Neural progenitor cell (in vitro differentiated cells): ENCODE measurements at regions not wholly inside any gene's neighbourhood (a gene's known extent, or its start where the extent isn't known, plus 50 kb on each side); places are given as distances from the start of the nearest gene placed in this dataset.

Experiments
- EZH2 ChIP-seq: fragments of 200-600 bp; sonication (generic); IDR thresholded peaks from 2 replicates; pipeline ENCODE4 v1.6.1; 2017; ENCODE audit warnings: antibody characterized with exemption, mild to moderate bottlenecking, moderate library complexity
- EZH2phosphoT487 ChIP-seq: fragments of 200-600 bp; sonication (generic); IDR thresholded peaks from 2 replicates; pipeline ENCODE4 v1.6.1; 2017; ENCODE audit warnings: antibody characterized with exemption
- TF ChIP-seq, protein P1 (sequence below): fragments of 200-600 bp; sonication (generic); IDR thresholded peaks from 2 replicates; pipeline ENCODE4 v1.5.1; 2017; ENCODE audit warnings: antibody characterized with exemption, mild to moderate bottlenecking

DNA sequence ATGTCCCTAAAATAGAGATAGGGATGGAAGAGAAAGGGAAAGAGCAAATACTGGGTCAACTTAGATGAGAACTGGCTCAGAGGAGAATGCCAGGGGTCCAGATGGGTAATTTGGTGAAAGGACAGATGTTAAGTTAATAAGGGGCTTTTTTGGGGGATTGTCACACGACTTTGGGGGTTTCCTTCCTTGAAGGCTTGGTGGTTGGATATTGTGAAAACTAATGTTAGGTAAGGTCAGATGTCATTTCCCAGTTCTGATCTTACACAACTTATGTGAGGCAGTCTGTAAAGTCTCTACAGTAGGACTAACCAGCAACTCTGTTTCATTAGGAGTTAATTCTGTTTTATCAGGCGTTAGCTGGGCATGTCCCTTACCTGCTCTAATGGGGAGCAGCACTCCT lies 231.1 kb downstream of the NR2F2 start:
- TF ChIP-seq, protein P1, sequence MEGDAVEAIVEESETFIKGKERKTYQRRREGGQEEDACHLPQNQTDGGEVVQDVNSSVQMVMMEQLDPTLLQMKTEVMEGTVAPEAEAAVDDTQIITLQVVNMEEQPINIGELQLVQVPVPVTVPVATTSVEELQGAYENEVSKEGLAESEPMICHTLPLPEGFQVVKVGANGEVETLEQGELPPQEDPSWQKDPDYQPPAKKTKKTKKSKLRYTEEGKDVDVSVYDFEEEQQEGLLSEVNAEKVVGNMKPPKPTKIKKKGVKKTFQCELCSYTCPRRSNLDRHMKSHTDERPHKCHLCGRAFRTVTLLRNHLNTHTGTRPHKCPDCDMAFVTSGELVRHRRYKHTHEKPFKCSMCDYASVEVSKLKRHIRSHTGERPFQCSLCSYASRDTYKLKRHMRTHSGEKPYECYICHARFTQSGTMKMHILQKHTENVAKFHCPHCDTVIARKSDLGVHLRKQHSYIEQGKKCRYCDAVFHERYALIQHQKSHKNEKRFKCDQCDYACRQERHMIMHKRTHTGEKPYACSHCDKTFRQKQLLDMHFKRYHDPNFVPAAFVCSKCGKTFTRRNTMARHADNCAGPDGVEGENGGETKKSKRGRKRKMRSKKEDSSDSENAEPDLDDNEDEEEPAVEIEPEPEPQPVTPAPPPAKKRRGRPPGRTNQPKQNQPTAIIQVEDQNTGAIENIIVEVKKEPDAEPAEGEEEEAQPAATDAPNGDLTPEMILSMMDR: no peak
- TF ChIP-seq EZH2 (no peak), EZH2phosphoT487 (no peak)
